MM.1S (cell line): ENCODE measurements at regions not wholly inside any gene's neighbourhood (a gene's known extent, or its start where the extent isn't known, plus 50 kb on each side); places are given as distances from the start of the nearest gene placed in this dataset.
"Not testable (repeated sequence)": the region's sequence is repeated elsewhere in the genome, so short reads cannot be mapped to it uniquely, and the experiment has no call there.

Source experiments
- DNase-seq: peaks from one replicate; pipeline ENCODE4 v3.0.0-alpha.2; 2015
- H2AFZ ChIP-seq: fragments of 300-600 bp; sonication (generic); 2 replicates; pipeline ENCODE4 v1.6.0; 2016; ENCODE audit warnings: antibody characterized with exemption, low read length
- H3F3A ChIP-seq: fragments of 300-600 bp; sonication (generic); 2 replicates; pipeline ENCODE4 v1.6.1; 2016; ENCODE audit warnings: mild to moderate bottlenecking, antibody characterized with exemption, low read length, moderate library complexity, mixed read lengths; ENCODE audit not compliant: insufficient read depth
- H3K27ac ChIP-seq: fragments of 300-600 bp; sonication (generic); 2 replicates; pipeline ENCODE4 v1.5.1; 2016; ENCODE audit warnings: mild to moderate bottlenecking, low read length
- H3K27me3 ChIP-seq: fragments of 300-600 bp; sonication (generic); replicated peaks from 2 replicates; pipeline ENCODE4 v1.6.0; 2016; ENCODE audit warnings: low read length; ENCODE audit not compliant: insufficient read depth
- H3K36me3 ChIP-seq: fragments of 300-600 bp; sonication (generic); replicated peaks from 2 replicates; pipeline ENCODE4 v1.6.1; 2016; ENCODE audit warnings: mild to moderate bottlenecking, low read length, mixed read lengths; ENCODE audit not compliant: insufficient read depth
- H3K4me1 ChIP-seq: fragments of 300-600 bp; sonication (generic); 2 replicates; pipeline ENCODE4 v1.6.1; 2016; ENCODE audit warnings: low read length, mixed read lengths
- H3K4me2 ChIP-seq: fragments of 300-600 bp; sonication (generic); 2 replicates; pipeline ENCODE4 v1.6.0; 2016; ENCODE audit warnings: low read depth, low read length
- H3K4me3 ChIP-seq: fragments of 300-600 bp; sonication (generic); 2 replicates; pipeline ENCODE4 v1.5.1; 2016; ENCODE audit warnings: low read length, mixed read lengths
- H3K79me2 ChIP-seq: fragments of 300-600 bp; sonication (generic); 2 replicates; pipeline ENCODE4 v1.6.1; 2016; ENCODE audit warnings: mixed run types, low read length, mixed read lengths
- H3K9ac ChIP-seq: fragments of 300-600 bp; sonication (generic); 2 replicates; pipeline ENCODE4 v1.6.1; 2016; ENCODE audit warnings: low read length, mixed read lengths
- H3K9me2 ChIP-seq: fragments of 300-600 bp; sonication (generic); replicated peaks from 2 replicates; pipeline ENCODE4 v1.6.1; 2016; ENCODE audit warnings: mild to moderate bottlenecking, low read length, mixed read lengths; ENCODE audit not compliant: insufficient read depth
- H3K9me3 ChIP-seq: fragments of 300-600 bp; sonication (generic); replicated peaks from 2 replicates; pipeline ENCODE4 v1.6.1; 2016; ENCODE audit warnings: mild to moderate bottlenecking, low read length, mixed read lengths; ENCODE audit not compliant: insufficient read depth
- H4K20me1 ChIP-seq: fragments of 300-600 bp; sonication (generic); 2 replicates; pipeline ENCODE4 v1.6.1; 2016; ENCODE audit warnings: mild to moderate bottlenecking, low read length, moderate library complexity, mixed read lengths; ENCODE audit not compliant: insufficient read depth
- EZH2 ChIP-seq: fragments of 300-600 bp; sonication (generic); optimal IDR thresholded peaks from 2 replicates; pipeline ENCODE3; 2017; ENCODE audit warnings: low read depth, mild to moderate bottlenecking, antibody characterized with exemption, low read length, mixed read lengths
- EZH2phosphoT487 ChIP-seq: fragments of 300-600 bp; sonication (generic); IDR thresholded peaks from 2 replicates; pipeline ENCODE4 v1.6.1; 2018; ENCODE audit warnings: antibody characterized with exemption, low read length
- TF ChIP-seq, protein P1 (sequence below): fragments of 300-600 bp; sonication (generic); IDR thresholded peaks from 2 replicates; pipeline ENCODE4 v1.5.1; 2016; ENCODE audit warnings: antibody characterized with exemption, low read length, mixed read lengths

DNA sequence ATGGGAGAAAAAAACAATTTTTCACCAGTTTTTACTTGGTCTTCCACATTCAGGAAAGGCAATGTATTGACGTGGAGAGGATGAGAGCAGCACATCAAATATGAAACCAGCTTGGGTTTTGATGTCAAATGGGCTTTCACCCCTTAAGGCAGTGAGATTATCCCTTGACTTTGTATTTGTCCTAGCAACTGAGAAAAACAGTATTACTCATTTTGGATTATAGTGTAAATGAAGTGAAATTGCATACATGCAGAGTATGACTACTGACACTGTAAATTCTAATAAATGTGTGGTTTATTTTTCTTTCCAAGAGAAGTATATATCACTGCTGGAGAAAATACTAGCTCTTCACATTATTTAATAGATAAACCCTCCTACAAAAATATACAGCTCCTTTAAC lies 863.6 kb upstream of the IGFBP7 start:
- TF ChIP-seq, protein P1, sequence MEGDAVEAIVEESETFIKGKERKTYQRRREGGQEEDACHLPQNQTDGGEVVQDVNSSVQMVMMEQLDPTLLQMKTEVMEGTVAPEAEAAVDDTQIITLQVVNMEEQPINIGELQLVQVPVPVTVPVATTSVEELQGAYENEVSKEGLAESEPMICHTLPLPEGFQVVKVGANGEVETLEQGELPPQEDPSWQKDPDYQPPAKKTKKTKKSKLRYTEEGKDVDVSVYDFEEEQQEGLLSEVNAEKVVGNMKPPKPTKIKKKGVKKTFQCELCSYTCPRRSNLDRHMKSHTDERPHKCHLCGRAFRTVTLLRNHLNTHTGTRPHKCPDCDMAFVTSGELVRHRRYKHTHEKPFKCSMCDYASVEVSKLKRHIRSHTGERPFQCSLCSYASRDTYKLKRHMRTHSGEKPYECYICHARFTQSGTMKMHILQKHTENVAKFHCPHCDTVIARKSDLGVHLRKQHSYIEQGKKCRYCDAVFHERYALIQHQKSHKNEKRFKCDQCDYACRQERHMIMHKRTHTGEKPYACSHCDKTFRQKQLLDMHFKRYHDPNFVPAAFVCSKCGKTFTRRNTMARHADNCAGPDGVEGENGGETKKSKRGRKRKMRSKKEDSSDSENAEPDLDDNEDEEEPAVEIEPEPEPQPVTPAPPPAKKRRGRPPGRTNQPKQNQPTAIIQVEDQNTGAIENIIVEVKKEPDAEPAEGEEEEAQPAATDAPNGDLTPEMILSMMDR: no peak
- no peak for TF ChIP-seq EZH2
- no peak for TF ChIP-seq EZH2phosphoT487
- Histone ChIP-seq H3F3A (no peaks in the 10 kb centered on the region), H3K4me3 (no peak overlapping the region), H3K4me2 (no peak overlapping the region), H4K20me1 (no peaks in the 10 kb centered on the region), H3K36me3 (no peaks in the 10 kb centered on the region), H3K9ac (no peak overlapping the region), H3K9me2 (no peaks in the 10 kb centered on the region), H2AFZ (no peak overlapping the region), H3K9me3 (no peaks in the 10 kb centered on the region), H3K27me3 (no peaks in the 10 kb centered on the region), H3K4me1 (no peaks in the 10 kb centered on the region), H3K79me2 (no peaks in the 10 kb centered on the region), H3K27ac (no peak overlapping the region)
- DNase-seq: no peak

- Histone ChIP-seq H3K9me2 (no peaks in the 10 kb centered on the region), H3K27me3 (no peaks in the 10 kb centered on the region), H3K79me2 (no peaks in the 10 kb centered on the region), H3F3A (no peaks in the 10 kb centered on the region), H3K4me2 (no peak overlapping the region), H3K4me3 (no peak overlapping the region), H3K4me1 (no peaks in the 10 kb centered on the region), H4K20me1 (no peaks in the 10 kb centered on the region), H3K9me3 (no peaks in the 10 kb centered on the region), H3K36me3 (no peaks in the 10 kb centered on the region), H3K9ac (no peak overlapping the region), H2AFZ (no peak overlapping the region), H3K27ac (no peak overlapping the region)
- TF ChIP-seq EZH2phosphoT487 (no peak), EZH2 (no peak)
- TF ChIP-seq, protein P1: no peak
- DNase-seq: no peak
Observed at GRCh38 chr4:57971261-57971660, 861.1 kb upstream of the IGFBP7 start.

GRCh38 chr4:57966987-57967760 lies 857.0 kb upstream of the IGFBP7 start:
- Histone ChIP-seq H3F3A (no peaks in the 10 kb centered on the region), H3K4me1 (no peaks in the 10 kb centered on the region), H3K9ac (no peak overlapping the region), H3K27me3 (no peaks in the 10 kb centered on the region), H3K36me3 (no peaks in the 10 kb centered on the region), H3K27ac (no peak overlapping the region), H3K4me3 (no peak overlapping the region), H4K20me1 (no peaks in the 10 kb centered on the region), H3K79me2 (no peaks in the 10 kb centered on the region), H3K9me2 (no peaks in the 10 kb centered on the region), H2AFZ (no peak overlapping the region), H3K9me3 (no peaks in the 10 kb centered on the region), H3K4me2 (no peak overlapping the region)
- TF ChIP-seq EZH2 (no peak), EZH2phosphoT487 (no peak)
- TF ChIP-seq, protein P1: no peak
- no peak for DNase-seq

DNA sequence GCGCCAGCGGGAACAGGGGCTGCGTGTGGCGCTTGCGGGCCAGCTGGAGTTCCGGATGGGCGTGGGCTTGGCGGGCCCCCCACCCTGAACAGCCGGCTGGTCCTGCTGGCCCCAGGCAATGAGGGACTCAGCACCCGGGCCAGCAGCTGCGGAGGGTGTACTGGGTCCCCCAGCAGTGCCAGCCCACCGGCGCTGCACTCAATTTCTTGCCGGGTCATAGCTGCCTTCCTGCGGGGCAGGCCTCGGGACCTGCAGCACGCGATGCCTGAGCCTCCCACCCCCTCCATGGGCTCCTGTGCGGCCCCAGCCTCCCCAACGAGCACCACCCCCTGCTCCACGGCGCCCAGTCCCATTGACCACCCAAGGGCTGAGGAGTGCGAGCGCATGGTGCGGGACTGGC lies 855.2 kb upstream of the IGFBP7 start:
- not testable (repeated sequence) for H3K9ac ChIP-seq, H3K36me3 ChIP-seq, H3F3A ChIP-seq, H3K4me1 ChIP-seq, DNase-seq, H3K79me2 ChIP-seq, H3K9me2 ChIP-seq, H3K9me3 ChIP-seq, H3K27me3 ChIP-seq, H3K4me3 ChIP-seq, H4K20me1 ChIP-seq, H2AFZ ChIP-seq, H3K27ac ChIP-seq, H3K4me2 ChIP-seq
